Left kidney (tissue), 1 donor: ENCODE measurements at regions not wholly inside any gene's neighbourhood (a gene's known extent, or its start where the extent isn't known, plus 50 kb on each side); places are given as distances from the start of the nearest gene placed in this dataset.
A peak's percentile ranks its signal among the peaks of the same experiment; 100 is the strongest.

Source experiments
- DNase-seq: peaks from one replicate; pipeline ENCODE4 v3.0.0-alpha.2; 2013

DNA sequence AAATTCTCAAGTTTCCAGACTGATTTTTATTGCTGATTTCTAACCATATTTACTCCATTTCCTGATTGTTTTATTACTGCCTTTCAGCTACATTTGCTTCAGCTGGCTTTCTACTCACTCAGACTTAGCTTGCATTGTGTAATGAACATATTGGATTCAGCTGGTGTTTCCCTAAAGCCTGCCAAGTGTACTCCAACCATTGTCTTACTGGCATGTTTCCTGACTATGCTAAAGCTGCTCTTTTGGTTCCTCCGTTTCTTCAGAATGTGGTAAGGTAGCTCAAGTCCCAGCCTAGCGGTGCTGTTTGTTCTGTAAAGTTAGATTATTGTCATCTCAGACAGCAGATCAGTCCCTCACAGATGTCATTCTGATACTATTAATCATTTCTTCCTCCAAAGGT is 53.1 kb upstream of the GLRA2 start:
- DNase-seq, result peak; percentile 40

GRCh38 chrX:14449773-14450172 is 79.6 kb upstream of the GLRA2 start:
- no peak for DNase-seq

DNA sequence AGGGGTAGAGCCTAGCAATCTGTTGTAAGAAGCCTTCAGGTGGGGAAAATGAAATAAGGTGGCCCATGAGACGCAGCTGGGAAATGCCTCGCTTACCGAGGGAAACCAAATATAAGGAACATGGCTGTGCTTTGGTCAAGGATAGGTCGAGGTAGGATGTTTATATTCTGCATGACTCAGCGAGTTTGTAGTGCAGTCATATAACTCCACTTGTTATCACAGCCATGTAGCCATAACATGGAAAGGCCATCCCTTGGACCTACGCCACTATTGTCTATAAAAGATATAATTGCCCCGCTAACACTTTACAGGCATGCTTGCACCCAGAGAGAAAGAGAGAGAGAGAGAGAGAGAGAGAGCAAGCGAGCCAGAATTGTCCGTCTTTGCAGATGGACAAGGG is 80.9 kb upstream of the GLRA2 start:
- no peak for DNase-seq

DNA sequence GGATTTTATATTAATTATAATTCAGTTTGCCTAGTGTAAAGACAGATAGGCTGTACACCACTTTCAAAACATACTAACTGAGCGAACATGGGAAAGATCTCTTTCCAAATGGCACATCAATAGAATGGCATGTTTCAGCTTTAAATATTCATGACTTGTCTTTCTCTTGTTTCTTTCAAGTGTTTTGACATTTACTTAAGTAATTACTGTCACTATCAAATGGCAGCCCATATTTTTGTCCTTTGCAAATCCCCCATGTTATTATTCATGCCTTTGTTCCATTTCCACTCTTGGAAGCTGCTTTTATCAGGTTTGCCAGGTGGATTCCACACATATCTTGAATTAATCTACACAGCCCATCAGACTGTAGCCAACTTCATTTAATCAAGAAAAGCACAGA is 89.2 kb upstream of the GLRA2 start:
- no peak for DNase-seq

DNA sequence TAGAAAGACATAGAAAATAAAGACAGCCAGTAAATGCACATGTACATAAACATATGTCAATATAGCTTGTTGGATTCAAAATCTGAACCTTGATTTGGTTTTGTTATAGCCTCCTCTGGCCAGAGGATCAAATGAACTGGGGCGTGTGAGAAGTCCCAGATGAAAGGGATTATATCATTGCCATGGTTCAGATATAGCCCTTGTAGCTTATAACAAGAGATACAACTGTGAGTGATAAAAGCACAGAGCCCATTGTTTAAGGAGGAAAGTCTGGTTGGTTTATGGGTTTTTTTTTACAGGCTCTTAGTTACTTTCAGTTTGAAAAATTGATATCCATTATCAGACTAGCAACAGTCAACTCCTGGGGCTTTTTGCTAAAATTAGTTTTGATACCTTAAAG is 101.7 kb upstream of the GLRA2 start:
- DNase-seq, result no peak

- peak; percentile 6 for DNase-seq
Measured at GRCh38 chrX:14420841-14421240, 108.5 kb upstream of the GLRA2 start.

DNA sequence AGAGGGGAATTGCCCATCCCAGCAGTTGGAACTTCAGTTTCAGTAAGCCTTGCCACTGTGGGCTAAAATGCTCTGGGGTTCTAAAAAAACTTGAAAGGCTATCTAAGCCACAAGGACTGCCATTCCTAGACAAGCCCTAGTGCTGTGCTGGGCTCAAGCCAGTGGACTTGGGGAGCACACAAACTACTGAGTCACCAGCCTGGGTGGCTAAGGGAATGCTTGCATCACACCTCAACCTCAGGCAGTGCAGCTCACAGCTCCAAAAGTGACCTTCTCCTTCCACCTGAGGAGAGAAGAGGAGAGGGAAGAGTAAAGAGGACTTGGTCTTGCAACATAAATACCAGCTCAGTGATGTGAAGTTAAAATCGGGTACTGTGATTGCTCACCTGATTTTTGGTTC is 116.7 kb upstream of the GLRA2 start:
- no peak for DNase-seq

DNA sequence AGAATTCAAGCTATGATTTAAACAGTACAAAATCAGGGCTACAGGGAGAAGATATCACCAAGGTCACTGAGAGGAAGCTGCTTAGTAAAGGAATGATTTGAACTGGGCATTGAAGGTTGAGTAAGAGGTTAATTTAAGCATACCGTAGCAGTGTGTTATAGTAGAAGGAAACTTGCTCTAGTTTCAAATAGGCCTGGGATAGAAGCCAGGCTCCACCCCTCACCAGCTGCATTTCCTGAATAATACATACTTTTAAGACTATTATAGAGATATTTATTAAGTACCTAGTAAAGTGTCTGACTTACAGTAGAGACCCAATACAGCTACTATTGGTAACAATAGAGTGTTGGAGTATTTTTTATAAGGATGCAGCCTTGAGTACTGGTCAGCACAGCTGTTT is 118.0 kb upstream of the GLRA2 start:
- DNase-seq, result no peak

GRCh38 chrX:14409341-14409740 is 120.0 kb upstream of the GLRA2 start:
- no peak for DNase-seq

GRCh38 chrX:14406225-14406624 is 123.1 kb upstream of the GLRA2 start:
- no peak for DNase-seq

DNA sequence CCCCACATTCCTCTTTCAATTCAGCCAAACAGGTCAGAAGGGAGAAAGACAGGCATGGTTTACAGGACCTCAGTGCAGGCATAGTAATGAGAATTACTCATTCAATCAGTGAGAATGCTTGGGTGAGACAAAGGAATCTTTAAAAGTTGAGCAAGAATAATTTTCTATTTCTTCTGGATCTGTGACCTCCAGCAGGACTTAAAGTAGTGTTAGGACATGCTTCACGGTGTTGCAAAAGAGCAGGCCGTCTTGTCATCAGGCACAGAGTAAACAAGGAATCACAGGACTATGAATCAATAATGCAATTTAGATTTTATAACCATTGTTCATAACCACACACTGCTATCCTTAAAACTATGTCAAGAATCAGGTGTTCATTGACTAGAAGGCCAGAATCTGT is 130.6 kb upstream of the GLRA2 start:
- DNase-seq, result no peak

GRCh38 chrX:14389682-14390081 is 139.7 kb upstream of the GLRA2 start:
- no peak for DNase-seq

DNA sequence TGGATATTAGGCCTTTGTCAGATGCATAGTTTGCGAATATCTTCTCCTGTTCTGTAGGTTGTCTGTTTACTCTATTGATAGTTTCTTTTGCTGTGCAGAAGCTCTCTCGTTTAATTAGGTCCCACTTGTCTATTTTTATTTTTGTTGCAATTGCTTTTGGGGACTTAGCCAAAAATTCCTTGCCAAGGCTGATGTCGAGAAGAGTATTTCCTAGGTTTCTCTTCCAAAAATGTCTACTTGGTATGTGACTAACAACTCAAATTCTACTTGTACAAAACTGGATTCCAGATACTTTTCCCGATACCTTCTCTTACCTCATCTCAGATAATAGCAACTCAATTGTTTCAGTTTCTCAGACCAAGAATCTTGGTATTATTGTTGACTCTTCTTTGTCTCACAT is 142.4 kb upstream of the GLRA2 start:
- DNase-seq, result no peak

DNA sequence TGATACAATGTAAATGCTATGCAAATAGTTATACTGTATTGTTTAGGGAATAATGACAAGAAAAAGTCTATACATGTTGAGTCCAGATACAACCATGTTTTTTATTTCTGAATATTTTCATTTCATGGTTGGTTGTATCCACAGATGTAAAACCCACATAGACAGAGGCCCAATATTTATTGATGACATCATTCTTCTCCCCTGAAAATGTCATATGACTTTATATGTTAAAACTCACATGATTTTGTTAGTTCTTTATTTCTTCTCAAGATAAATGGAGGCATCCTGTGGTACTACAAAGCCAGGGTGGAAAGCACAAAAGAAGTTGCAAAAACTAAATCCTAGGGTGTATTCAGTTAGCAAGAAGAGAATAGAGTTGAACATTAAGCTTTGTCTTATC is 149.3 kb upstream of the GLRA2 start:
- no peak for DNase-seq

DNA sequence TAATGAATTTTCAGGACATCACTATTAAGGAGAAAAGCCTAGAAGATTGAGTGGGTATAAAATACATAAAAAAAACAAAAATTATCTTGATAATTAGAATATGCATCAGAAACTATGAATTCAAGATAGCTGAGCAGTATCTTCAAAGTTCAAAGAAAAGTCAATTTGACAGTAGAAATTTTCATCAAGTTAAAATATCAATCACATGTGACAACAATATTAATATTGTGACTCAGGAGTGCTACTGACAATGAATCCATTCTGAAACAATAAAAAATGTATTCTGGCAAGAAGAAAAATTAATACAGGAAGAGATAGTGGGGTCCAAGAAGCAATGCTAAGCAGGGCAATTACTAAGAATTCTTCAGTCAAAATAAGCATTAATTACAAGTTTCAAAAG is 151.9 kb upstream of the GLRA2 start:
- no peak for DNase-seq

DNA sequence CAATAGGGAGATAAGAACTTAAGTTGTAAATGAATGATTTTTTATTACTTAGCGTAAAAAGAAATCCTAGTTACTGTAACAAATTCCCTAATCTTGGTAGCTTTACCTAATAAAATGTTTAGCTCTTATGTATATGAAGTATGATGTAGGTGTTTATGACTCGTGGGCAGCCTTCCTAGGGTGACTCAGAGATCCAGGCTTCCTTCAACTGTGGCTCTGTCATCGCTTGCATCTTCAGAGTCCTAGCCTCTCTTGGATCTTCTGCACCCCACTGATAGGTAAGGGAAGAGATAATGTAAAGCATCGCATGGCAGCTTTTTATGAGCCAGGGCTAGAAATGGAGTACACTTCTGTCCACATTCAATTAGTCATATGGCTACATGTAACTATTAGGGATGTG is 165.6 kb upstream of the GLRA2 start:
- no peak for DNase-seq

GRCh38 chrX:14362721-14363120 is 166.6 kb upstream of the GLRA2 start:
- DNase-seq, result no peak

GRCh38 chrX:14361435-14361834 is 167.9 kb upstream of the GLRA2 start:
- no peak for DNase-seq

GRCh38 chrX:14359727-14360126 is 169.6 kb upstream of the GLRA2 start:
- DNase-seq, result no peak

DNA sequence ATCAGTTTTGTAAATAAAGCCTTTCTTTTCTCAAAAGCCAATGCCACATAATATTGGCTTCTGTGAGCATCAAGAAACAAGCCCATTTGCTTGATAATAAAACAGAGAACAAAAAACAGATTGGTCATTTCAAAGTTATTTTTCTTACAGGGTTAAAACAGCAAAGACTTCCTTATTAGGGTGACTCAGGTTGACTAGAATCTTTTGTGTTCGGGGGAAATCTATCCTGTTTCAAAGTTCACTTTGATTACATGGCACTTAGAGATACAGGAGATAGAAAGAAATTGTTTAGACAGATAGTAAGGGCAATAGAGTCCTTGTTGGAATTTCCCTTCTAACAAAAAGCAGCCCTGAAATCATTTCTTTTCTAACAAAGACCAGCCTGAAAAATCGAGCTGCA is 170.0 kb upstream of the GLRA2 start:
- no peak for DNase-seq

DNA sequence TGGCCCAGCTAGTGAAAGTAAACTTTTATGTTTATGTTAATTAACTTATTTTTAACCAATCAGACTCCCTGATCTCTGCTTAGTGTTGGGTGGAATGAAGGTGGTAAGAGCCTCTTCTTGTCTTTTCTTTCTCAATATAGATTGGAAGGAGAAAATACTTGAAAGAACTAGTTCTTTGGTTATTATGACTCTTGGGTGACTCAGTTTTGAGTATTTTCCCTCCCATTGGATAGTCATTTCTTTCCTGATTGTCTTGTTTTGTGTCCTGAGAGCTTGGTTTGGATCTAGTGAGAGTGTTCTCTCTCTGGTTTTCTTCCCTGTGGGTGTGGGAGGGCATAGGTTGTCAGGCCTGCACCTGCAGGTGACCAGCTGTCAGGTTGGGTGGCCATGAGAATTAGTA is 172.0 kb upstream of the GLRA2 start:
- no peak for DNase-seq

- DNase-seq, result no peak
Measured at GRCh38 chrX:14356401-14356800, 172.9 kb upstream of the GLRA2 start.

DNA sequence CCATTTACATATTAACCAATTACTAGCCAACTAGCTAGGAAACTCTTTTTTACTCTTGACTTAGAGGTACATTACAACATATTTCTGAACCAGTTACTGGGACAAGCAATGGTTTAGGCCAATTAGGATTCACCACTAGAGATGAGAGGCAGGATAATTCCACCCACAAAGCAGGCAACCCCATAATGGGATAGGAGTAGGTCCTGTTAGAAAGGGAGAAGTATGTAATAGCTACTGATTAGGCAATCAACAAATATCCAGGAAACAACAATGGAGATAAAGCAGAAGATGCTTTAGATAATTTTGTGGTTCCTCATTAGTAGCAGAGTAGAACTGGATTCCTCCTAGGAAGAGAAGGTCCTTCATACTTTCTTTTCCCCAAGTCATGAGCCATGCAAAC is 173.8 kb upstream of the GLRA2 start:
- DNase-seq, result no peak

GRCh38 chrX:14354521-14354920 is 174.8 kb upstream of the GLRA2 start:
- no peak for DNase-seq

DNA sequence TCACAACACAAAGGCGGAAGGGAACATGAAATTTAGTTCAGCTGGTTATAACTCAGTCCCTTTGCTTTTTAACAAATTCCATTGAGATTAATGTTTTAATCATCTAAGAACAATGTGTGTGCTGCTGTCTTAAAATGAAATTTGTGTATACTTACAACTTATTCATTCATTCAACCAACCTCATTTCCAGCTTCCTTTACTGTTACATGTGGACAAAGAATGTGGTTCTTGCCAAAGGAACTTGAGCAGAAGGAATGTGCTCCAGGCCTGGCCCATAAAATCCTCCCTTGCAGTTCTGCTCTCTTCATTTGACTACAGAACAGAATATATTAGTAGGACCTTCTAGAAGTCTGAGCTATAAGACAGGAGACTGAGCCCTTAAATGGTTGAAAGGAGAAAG is 176.8 kb upstream of the GLRA2 start:
- DNase-seq, result no peak
